ENCODE measurements at regions not wholly inside any gene's neighbourhood (a gene's known extent, or its start where the extent isn't known, plus 50 kb on each side); places are given as distances from the start of the nearest gene placed in this dataset.

GRCh38 chr5:165309446-165309845 is 1804.0 kb downstream of the MAT2B start:
- TF ChIP-seq ATF6 (CRISPR knock-in tag; IDR thresholded peaks at IDR 0.05) = no peak
- no peak for TF ChIP-seq FOXJ3 (CRISPR knock-in tag; IDR thresholded peaks at IDR 0.05; ENCODE audit: borderline replicate concordance)
- no peak for TF ChIP-seq CTCF (IDR thresholded peaks at IDR 0.05)
- no peak for TF ChIP-seq USF2 (CRISPR knock-in tag; IDR thresholded peaks at IDR 0.05)
- no peak for TF ChIP-seq IRF1 (CRISPR knock-in tag; IDR thresholded peaks at IDR 0.05)
- TF ChIP-seq MXD4 (CRISPR knock-in tag; IDR thresholded peaks at IDR 0.05; ENCODE audit: borderline replicate concordance) = no peak
